GM23338 (cell line): ENCODE measurements at regions not wholly inside any gene's neighbourhood (a gene's known extent, or its start where the extent isn't known, plus 50 kb on each side); places are given as distances from the start of the nearest gene placed in this dataset.

Source experiments
- CREB1 ChIP-seq: fragments of 250-450 bp; sonication (Bioruptor Pico); IDR thresholded peaks from 2 replicates; pipeline ENCODE4 v1.5.0; 2020; ENCODE audit warnings: low read depth, mild to moderate bottlenecking, moderate library complexity
- EZH2 ChIP-seq: fragments of 200-600 bp; sonication (generic); IDR thresholded peaks from one replicate; pipeline ENCODE4 v1.8.0; 2017; ENCODE audit warnings: antibody characterized with exemption, mild to moderate bottlenecking, low read depth; ENCODE audit not compliant: unreplicated experiment
- EZH2phosphoT487 ChIP-seq: fragments of 200-600 bp; sonication (generic); IDR thresholded peaks from one replicate; pipeline ENCODE4 v1.8.1; 2018; ENCODE audit warnings: antibody characterized with exemption; ENCODE audit not compliant: unreplicated experiment
- JUNB ChIP-seq: IDR thresholded peaks from one replicate; pipeline ENCODE4 v1.6.1; 2016; ENCODE audit warnings: antibody characterized with exemption; ENCODE audit not compliant: unreplicated experiment
- NANOG ChIP-seq: IDR thresholded peaks from 2 replicates; pipeline ENCODE4 v1.6.1; 2016; ENCODE audit warnings: antibody characterized with exemption, borderline replicate concordance
- POLR2AphosphoS5 ChIP-seq: IDR thresholded peaks from 2 replicates; pipeline ENCODE4 v1.6.1; 2016; ENCODE audit warnings: antibody characterized with exemption, low read depth
- STAT1 ChIP-seq: IDR thresholded peaks from one replicate; pipeline ENCODE4 v1.6.1; 2016; ENCODE audit warnings: antibody characterized with exemption; ENCODE audit not compliant: unreplicated experiment
- ZNF114 ChIP-seq: fragments of 250-450 bp; sonication (Bioruptor Pico); IDR thresholded peaks from 2 replicates; pipeline ENCODE4 v1.5.0; 2020; ENCODE audit warnings: mild to moderate bottlenecking, moderate library complexity
- ZNF331 ChIP-seq: fragments of 250-450 bp; sonication (Bioruptor Pico); IDR thresholded peaks from 2 replicates; pipeline ENCODE4 v1.5.0; 2020; ENCODE audit warnings: low read depth, mild to moderate bottlenecking, moderate library complexity
- TF ChIP-seq, protein P1 (sequence below), 2 experiments: fragments of 200-600 bp in 1 of 2; sonication (generic) in 1 of 2; conservative IDR thresholded peaks; 2 replicates each; pipeline versions ENCODE4 v1.5.1 to v1.6.1; 2016 to 2017; ENCODE audit warnings: antibody characterized with exemption in 2 of 2, low read depth in 2 of 2, mild to moderate bottlenecking in 2 of 2, moderate library complexity in 1 of 2
- TF ChIP-seq, protein P2 (sequence below): IDR thresholded peaks from one replicate; pipeline ENCODE4 v1.6.1; 2018; ENCODE audit warnings: antibody characterized with exemption; ENCODE audit not compliant: unreplicated experiment
- TF ChIP-seq, protein P3 (sequence below): fragments of 250-450 bp; sonication (Bioruptor Pico); IDR thresholded peaks from 2 replicates; pipeline ENCODE4 v1.5.0; 2020; ENCODE audit warnings: mild to moderate bottlenecking, moderate library complexity
- TF ChIP-seq, protein P4 (sequence below): IDR thresholded peaks from 2 replicates; pipeline ENCODE4 v1.6.1; 2016; ENCODE audit warnings: antibody characterized with exemption

DNA sequence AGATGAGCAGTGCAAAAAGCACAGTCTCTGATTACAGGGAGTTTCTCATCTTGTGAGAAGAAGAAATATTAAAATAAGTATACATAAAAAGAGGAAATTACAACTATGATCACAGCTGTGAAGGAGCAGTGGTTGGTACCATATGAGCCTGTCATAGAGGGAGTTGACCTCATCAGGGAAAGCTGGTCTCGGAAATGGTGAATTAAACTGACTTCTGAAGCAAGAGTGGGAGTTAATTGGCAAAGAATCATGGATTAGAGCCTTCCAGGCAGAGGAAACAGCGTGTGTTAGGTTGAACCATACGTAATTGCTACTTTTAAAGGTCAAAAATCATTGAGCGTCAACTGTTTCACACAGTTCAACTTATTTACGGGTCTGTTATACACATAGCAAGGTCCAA, 539.1 kb downstream of the EDEM1 start:
- TF ChIP-seq, protein P1, sequence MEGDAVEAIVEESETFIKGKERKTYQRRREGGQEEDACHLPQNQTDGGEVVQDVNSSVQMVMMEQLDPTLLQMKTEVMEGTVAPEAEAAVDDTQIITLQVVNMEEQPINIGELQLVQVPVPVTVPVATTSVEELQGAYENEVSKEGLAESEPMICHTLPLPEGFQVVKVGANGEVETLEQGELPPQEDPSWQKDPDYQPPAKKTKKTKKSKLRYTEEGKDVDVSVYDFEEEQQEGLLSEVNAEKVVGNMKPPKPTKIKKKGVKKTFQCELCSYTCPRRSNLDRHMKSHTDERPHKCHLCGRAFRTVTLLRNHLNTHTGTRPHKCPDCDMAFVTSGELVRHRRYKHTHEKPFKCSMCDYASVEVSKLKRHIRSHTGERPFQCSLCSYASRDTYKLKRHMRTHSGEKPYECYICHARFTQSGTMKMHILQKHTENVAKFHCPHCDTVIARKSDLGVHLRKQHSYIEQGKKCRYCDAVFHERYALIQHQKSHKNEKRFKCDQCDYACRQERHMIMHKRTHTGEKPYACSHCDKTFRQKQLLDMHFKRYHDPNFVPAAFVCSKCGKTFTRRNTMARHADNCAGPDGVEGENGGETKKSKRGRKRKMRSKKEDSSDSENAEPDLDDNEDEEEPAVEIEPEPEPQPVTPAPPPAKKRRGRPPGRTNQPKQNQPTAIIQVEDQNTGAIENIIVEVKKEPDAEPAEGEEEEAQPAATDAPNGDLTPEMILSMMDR (conservative IDR thresholded peaks at IDR 0.05; ENCODE audit: low read depth in 2 of 2), result no peak
- TF ChIP-seq POLR2AphosphoS5 (no peak), EZH2 (no peak), EZH2phosphoT487 (no peak), ZNF331 (CRISPR knock-in tag) (no peak), CREB1 (no peak), NANOG (no peak), ZNF114 (CRISPR knock-in tag) (no peak), JUNB (no peak), STAT1 (no peak)
- TF ChIP-seq, protein P2, sequence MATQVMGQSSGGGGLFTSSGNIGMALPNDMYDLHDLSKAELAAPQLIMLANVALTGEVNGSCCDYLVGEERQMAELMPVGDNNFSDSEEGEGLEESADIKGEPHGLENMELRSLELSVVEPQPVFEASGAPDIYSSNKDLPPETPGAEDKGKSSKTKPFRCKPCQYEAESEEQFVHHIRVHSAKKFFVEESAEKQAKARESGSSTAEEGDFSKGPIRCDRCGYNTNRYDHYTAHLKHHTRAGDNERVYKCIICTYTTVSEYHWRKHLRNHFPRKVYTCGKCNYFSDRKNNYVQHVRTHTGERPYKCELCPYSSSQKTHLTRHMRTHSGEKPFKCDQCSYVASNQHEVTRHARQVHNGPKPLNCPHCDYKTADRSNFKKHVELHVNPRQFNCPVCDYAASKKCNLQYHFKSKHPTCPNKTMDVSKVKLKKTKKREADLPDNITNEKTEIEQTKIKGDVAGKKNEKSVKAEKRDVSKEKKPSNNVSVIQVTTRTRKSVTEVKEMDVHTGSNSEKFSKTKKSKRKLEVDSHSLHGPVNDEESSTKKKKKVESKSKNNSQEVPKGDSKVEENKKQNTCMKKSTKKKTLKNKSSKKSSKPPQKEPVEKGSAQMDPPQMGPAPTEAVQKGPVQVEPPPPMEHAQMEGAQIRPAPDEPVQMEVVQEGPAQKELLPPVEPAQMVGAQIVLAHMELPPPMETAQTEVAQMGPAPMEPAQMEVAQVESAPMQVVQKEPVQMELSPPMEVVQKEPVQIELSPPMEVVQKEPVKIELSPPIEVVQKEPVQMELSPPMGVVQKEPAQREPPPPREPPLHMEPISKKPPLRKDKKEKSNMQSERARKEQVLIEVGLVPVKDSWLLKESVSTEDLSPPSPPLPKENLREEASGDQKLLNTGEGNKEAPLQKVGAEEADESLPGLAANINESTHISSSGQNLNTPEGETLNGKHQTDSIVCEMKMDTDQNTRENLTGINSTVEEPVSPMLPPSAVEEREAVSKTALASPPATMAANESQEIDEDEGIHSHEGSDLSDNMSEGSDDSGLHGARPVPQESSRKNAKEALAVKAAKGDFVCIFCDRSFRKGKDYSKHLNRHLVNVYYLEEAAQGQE, result no peak
- TF ChIP-seq, protein P3, sequence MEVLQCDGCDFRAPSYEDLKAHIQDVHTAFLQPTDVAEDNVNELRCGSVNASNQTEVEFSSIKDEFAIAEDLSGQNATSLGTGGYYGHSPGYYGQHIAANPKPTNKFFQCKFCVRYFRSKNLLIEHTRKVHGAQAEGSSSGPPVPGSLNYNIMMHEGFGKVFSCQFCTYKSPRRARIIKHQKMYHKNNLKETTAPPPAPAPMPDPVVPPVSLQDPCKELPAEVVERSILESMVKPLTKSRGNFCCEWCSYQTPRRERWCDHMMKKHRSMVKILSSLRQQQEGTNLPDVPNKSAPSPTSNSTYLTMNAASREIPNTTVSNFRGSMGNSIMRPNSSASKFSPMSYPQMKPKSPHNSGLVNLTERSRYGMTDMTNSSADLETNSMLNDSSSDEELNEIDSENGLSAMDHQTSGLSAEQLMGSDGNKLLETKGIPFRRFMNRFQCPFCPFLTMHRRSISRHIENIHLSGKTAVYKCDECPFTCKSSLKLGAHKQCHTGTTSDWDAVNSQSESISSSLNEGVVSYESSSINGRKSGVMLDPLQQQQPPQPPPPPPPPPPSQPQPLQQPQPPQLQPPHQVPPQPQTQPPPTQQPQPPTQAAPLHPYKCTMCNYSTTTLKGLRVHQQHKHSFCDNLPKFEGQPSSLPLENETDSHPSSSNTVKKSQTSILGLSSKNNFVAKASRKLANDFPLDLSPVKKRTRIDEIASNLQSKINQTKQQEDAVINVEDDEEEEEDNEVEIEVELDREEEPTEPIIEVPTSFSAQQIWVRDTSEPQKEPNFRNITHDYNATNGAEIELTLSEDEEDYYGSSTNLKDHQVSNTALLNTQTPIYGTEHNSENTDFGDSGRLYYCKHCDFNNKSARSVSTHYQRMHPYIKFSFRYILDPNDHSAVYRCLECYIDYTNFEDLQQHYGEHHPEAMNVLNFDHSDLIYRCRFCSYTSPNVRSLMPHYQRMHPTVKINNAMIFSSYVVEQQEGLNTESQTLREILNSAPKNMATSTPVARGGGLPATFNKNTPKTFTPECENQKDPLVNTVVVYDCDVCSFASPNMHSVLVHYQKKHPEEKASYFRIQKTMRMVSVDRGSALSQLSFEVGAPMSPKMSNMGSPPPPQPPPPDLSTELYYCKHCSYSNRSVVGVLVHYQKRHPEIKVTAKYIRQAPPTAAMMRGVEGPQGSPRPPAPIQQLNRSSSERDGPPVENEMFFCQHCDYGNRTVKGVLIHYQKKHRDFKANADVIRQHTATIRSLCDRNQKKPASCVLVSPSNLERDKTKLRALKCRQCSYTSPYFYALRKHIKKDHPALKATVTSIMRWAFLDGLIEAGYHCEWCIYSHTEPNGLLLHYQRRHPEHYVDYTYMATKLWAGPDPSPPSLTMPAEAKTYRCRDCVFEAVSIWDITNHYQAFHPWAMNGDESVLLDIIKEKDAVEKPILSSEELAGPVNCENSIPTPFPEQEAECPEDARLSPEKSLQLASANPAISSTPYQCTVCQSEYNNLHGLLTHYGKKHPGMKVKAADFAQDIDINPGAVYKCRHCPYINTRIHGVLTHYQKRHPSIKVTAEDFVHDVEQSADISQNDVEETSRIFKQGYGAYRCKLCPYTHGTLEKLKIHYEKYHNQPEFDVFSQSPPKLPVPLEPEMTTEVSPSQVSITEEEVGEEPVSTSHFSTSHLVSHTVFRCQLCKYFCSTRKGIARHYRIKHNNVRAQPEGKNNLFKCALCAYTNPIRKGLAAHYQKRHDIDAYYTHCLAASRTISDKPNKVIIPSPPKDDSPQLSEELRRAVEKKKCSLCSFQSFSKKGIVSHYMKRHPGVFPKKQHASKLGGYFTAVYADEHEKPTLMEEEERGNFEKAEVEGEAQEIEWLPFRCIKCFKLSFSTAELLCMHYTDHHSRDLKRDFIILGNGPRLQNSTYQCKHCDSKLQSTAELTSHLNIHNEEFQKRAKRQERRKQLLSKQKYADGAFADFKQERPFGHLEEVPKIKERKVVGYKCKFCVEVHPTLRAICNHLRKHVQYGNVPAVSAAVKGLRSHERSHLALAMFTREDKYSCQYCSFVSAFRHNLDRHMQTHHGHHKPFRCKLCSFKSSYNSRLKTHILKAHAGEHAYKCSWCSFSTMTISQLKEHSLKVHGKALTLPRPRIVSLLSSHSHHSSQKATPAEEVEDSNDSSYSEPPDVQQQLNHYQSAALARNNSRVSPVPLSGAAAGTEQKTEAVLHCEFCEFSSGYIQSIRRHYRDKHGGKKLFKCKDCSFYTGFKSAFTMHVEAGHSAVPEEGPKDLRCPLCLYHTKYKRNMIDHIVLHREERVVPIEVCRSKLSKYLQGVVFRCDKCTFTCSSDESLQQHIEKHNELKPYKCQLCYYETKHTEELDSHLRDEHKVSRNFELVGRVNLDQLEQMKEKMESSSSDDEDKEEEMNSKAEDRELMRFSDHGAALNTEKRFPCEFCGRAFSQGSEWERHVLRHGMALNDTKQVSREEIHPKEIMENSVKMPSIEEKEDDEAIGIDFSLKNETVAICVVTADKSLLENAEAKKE (CRISPR knock-in tag), result no peak
- TF ChIP-seq, protein P4, sequence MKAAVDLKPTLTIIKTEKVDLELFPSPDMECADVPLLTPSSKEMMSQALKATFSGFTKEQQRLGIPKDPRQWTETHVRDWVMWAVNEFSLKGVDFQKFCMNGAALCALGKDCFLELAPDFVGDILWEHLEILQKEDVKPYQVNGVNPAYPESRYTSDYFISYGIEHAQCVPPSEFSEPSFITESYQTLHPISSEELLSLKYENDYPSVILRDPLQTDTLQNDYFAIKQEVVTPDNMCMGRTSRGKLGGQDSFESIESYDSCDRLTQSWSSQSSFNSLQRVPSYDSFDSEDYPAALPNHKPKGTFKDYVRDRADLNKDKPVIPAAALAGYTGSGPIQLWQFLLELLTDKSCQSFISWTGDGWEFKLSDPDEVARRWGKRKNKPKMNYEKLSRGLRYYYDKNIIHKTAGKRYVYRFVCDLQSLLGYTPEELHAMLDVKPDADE, result no peak
